SK-N-SH (cell line): ENCODE measurements at regions not wholly inside any gene's neighbourhood (a gene's known extent, or its start where the extent isn't known, plus 50 kb on each side); places are given as distances from the start of the nearest gene placed in this dataset.
"Not testable (repeated sequence)": the region's sequence is repeated elsewhere in the genome, so short reads cannot be mapped to it uniquely, and the experiment has no call there.

Experiments used
- CTCF ChIA-PET: fragments of 300-600, 350-600 bp; formaldehyde crosslinking; extraction: SDS; loops from one replicate; lab custom pipeline; 2021; lab: Yijun Ruan, JAX
- POLR2A ChIA-PET: fragments of 350-600 bp; sonication (Branson Sonifier 250); formaldehyde crosslinking; extraction: SDS; loops from one replicate; lab custom pipeline; 2020; ENCODE audit warnings: antibody characterized with exemption, inconsistent platforms; lab: Yijun Ruan, JAX
- DNase-seq: peaks from one replicate; pipeline ENCODE4 v3.0.0; 2012
- H2AFZ ChIP-seq: fragments of 200-600 bp; sonication (generic); 2 replicates; pipeline ENCODE4 v1.8.1; 2016; ENCODE audit warnings: antibody characterized with exemption, mild to moderate bottlenecking, low read depth
- H3F3A ChIP-seq: fragments of 200-600 bp; sonication (generic); replicated peaks from 2 replicates; pipeline ENCODE3; 2016; ENCODE audit warnings: antibody characterized with exemption, mild to moderate bottlenecking; ENCODE audit not compliant: insufficient read depth
- H3K27ac ChIP-seq, 2 experiments: fragments of 200-500 bp in 1 of 2; fragments of 200-600 bp in 1 of 2; sonication (Bioruptor generic) in 1 of 2; sonication (generic), shearing (Covaris generic) in 1 of 2; 2 replicates each; pipeline versions ENCODE4 v1.5.1 to v1.6.1; 2014 to 2016; ENCODE audit warnings: low read depth in 2 of 2, inconsistent platforms in 1 of 2, low read length in 1 of 2, mild to moderate bottlenecking in 1 of 2, mixed read lengths in 1 of 2
- H3K27me3 ChIP-seq: fragments of 200-600 bp; sonication (generic), shearing (Covaris generic); 2 replicates; pipeline ENCODE4 v1.6.1; 2016; ENCODE audit warnings: mixed run types; ENCODE audit not compliant: insufficient read depth
- H3K36me3 ChIP-seq, 2 experiments: fragments of 200-500 bp in 1 of 2; fragments of 200-600 bp in 1 of 2; sonication (Bioruptor generic) in 1 of 2; sonication (generic) in 1 of 2; replicated peaks in 1 of 2; 2 replicates each; pipeline versions ENCODE3 to v1.5.1; 2014 to 2016; ENCODE audit warnings: low read length in 1 of 2, mild to moderate bottlenecking in 1 of 2; ENCODE audit not compliant: insufficient read depth in 2 of 2, control insufficient read depth in 1 of 2
- H3K4me1 ChIP-seq, 2 experiments: fragments of 200-500 bp in 1 of 2; fragments of 200-600 bp in 1 of 2; sonication (Bioruptor generic) in 1 of 2; sonication (generic), shearing (Covaris generic) in 1 of 2; 2 replicates each; pipeline versions ENCODE4 v1.5.1 to v1.6.1; 2014 to 2016; ENCODE audit warnings: low read depth in 1 of 2, low read length in 1 of 2, mixed run types in 1 of 2; ENCODE audit not compliant: insufficient read depth in 2 of 2, control insufficient read depth in 1 of 2
- H3K4me2 ChIP-seq: fragments of 200-600 bp; sonication (generic), shearing (Covaris generic); 2 replicates; pipeline ENCODE4 v1.6.1; 2017; ENCODE audit warnings: mixed run types
- H3K4me3 ChIP-seq, 2 experiments: fragments of 200-500 bp in 1 of 2; fragments of 200-600 bp in 1 of 2; sonication (Bioruptor generic) in 1 of 2; sonication (generic), shearing (Covaris generic) in 1 of 2; 2 replicates each; pipeline versions ENCODE4 v1.5.1 to v1.8.1; 2014 to 2016; ENCODE audit warnings: low read depth in 2 of 2, inconsistent platforms in 1 of 2, low read length in 1 of 2, mild to moderate bottlenecking in 1 of 2, mixed read lengths in 1 of 2, moderate library complexity in 1 of 2
- H3K79me2 ChIP-seq: fragments of 200-600 bp; sonication (generic); 2 replicates; pipeline ENCODE4 v1.8.1; 2017; ENCODE audit warnings: mild to moderate bottlenecking; ENCODE audit not compliant: insufficient read depth
- H3K9ac ChIP-seq: fragments of 200-600 bp; sonication (generic); 2 replicates; pipeline ENCODE4 v1.6.1; 2017; ENCODE audit warnings: mixed run types
- H3K9me2 ChIP-seq: fragments of 200-600 bp; sonication (generic); 2 replicates; pipeline ENCODE4 v1.6.1; 2017; ENCODE audit warnings: mixed run types
- H3K9me3 ChIP-seq: fragments of 200-600 bp; sonication (generic); 2 replicates; pipeline ENCODE4 v1.6.1; 2017; ENCODE audit warnings: mixed run types, mild to moderate bottlenecking, moderate library complexity
- H4K20me1 ChIP-seq: fragments of 200-600 bp; sonication (generic); 2 replicates; pipeline ENCODE4 v1.6.1; 2017; ENCODE audit warnings: mild to moderate bottlenecking, mixed run types; ENCODE audit not compliant: insufficient read depth
- WGBS: methylation state at CpG from one replicate; pipeline ENCODE4 v1.1.6; 2017; ENCODE audit warnings: low lambda C conversion rate; 5-methylcytosine and 5-hydroxymethylcytosine counted together

DNA sequence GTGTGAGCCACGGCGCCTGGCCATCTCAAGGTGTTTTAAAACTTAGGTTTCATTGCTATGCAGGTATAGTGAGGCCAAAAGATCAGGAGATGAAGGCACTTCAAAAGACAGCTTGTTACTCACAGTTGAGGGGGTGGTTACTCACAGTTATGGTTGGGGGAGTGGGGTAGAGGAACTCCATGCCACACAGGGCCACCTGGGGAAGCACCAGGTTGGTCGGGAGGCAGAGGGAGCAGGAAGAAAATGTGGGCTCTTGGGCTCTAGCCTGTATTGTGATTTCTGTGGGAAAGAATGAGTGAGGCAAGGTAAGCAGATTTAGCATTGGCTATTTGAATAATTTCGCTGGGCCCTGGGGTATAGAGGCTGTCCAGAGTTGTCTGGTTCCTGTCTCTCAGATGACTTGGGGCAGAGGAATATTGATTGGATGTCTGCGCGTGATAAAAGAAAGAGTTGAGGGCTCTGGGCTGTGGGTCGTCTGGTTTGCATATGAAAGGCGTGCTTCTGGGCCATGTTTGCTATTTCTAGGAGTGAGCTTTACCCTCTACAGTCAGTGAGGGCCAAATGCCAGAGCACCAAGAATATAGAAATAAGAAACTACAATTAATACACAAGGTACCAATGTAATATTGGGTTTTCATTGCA, 226.1 kb upstream of the FAM240B start:
- POLR2A ChIA-PET, result not testable (repeated sequence)

DNA sequence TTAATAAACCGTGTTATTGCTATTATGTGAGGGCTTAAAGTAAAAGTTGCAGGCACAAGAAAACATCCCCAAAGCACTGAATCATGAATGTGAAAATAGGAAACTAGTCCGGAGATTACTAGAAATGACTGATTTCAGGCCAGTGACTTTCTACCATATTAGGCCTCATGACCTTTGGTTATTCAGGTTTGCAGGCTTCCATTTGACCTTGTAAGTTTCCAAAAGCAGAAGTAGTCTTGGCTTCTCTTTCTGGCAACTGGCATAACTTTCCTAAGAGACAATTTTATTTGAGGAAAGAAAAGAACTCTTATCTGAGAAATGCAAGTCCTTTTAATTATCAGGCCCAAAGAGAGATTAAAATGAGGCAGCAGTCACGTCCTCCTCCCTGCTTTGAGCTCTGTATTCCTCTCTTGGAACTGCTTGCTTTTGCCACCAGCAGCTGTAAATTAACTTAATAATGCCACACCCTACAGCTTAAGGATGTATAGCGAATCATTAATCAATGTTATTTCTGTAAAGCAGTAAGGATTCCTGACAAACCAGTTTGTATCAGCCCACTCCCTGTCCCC, 225.0 kb upstream of the FAM240B start:
- H3K9ac ChIP-seq, H3K36me3 ChIP-seq, H3K9me2 ChIP-seq, POLR2A ChIA-PET, H3K9me3 ChIP-seq, H3K27ac ChIP-seq, H3K4me1 ChIP-seq, H3K4me2 ChIP-seq, DNase-seq, H3F3A ChIP-seq, H2AFZ ChIP-seq, CTCF ChIA-PET, H4K20me1 ChIP-seq, H3K4me3 ChIP-seq, H3K27me3 ChIP-seq, H3K79me2 ChIP-seq: not testable (repeated sequence)
- no CpG with 5 or more reads among the region's 4 CpGs for WGBS

More for the DNA sequence above, 226.1 kb upstream of the FAM240B start:
- H3K9me2 ChIP-seq, H3K27me3 ChIP-seq, H2AFZ ChIP-seq, H4K20me1 ChIP-seq, H3K27ac ChIP-seq, DNase-seq, H3K79me2 ChIP-seq, H3K4me2 ChIP-seq, H3K4me3 ChIP-seq, H3K9ac ChIP-seq, H3F3A ChIP-seq, H3K4me1 ChIP-seq, CTCF ChIA-PET, H3K9me3 ChIP-seq, H3K36me3 ChIP-seq: not testable (repeated sequence)
- WGBS, result no CpG with 5 or more reads among the region's 8 CpGs

DNA sequence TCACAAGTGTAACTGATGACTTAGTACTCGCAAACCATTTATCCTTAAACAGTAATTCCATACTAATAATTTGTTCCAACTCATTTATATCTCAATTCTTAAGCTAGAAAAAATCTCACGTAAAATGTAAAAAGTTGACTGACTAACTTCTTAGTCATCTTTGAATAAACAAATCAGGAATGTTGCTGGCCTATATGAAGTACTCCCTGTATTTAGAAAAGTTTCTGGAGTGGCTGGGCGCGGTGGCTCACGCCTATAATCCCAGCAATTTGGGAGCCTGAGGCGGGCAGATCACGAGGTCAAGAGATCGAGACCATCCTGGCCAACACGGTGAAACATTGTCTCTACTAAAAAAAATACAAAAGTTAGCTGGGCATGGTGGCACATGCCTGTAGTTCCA, 220.6 kb upstream of the FAM240B start:
- DNase-seq, CTCF ChIA-PET, H3K27ac ChIP-seq, H4K20me1 ChIP-seq, H3K4me2 ChIP-seq, H3K9me3 ChIP-seq, H3K79me2 ChIP-seq, H3K9ac ChIP-seq, H3K4me1 ChIP-seq, H3K36me3 ChIP-seq, H3K27me3 ChIP-seq, H3K9me2 ChIP-seq, H2AFZ ChIP-seq, H3F3A ChIP-seq, H3K4me3 ChIP-seq, POLR2A ChIA-PET: not testable (repeated sequence)
- no CpG with 5 or more reads among the region's 9 CpGs for WGBS

DNA sequence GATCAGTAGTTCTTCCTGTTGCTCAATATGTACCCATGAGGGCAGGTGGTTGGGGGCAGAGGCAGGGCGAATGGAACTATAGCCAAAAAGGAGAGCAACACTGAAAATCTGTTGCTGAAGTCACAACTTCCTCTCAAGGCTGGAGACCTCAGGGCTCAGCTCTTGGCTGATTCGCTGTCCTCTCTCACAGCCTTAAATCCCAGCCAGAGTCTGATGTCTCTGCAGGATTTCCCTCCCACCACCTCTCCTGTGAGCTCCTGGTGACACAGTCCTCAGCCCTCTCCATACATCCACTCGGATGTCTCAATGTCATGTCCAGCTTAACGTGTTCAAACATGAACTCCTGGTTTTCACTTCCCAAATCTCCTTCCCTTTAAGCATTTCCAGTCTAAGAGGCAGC, 218.7 kb upstream of the FAM240B start:
- H3K79me2 ChIP-seq, H3K27ac ChIP-seq, H3K27me3 ChIP-seq, H3K9me2 ChIP-seq, H3K36me3 ChIP-seq, CTCF ChIA-PET, H3K4me1 ChIP-seq, H3K4me3 ChIP-seq, H3K9ac ChIP-seq, H3K9me3 ChIP-seq, H2AFZ ChIP-seq, H4K20me1 ChIP-seq, DNase-seq, H3F3A ChIP-seq, POLR2A ChIA-PET, H3K4me2 ChIP-seq: not testable (repeated sequence)
- WGBS, result 17% methylated on average over 1 of the region's 4 CpGs

DNA sequence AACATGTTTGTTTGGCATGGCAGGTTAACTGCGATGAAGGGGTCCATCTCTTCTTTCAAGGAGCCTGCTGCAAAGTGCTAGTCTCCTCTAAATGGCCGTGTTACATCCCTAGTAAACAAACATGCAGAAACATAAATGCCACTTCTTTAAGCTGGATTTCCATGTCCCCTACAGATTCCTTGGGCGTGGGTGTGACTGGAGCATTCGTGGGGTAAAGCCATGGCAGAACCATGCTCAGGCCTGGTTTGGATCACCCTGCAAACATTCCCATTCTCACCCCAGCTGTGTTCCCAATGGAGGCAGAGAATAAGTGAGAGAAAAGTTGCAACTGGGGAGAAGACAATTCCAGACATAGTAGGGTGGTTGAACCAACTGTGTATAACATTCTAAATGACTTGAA, 208.0 kb upstream of the FAM240B start:
- H3K4me1 ChIP-seq, H3K9me2 ChIP-seq, H3K36me3 ChIP-seq, CTCF ChIA-PET, POLR2A ChIA-PET, H3F3A ChIP-seq, H3K4me2 ChIP-seq, H3K27me3 ChIP-seq, H2AFZ ChIP-seq, H4K20me1 ChIP-seq, H3K9ac ChIP-seq, DNase-seq, H3K27ac ChIP-seq, H3K79me2 ChIP-seq, H3K4me3 ChIP-seq, H3K9me3 ChIP-seq: not testable (repeated sequence)
- 21% methylated on average over 3 of the region's 4 CpGs for WGBS

DNA sequence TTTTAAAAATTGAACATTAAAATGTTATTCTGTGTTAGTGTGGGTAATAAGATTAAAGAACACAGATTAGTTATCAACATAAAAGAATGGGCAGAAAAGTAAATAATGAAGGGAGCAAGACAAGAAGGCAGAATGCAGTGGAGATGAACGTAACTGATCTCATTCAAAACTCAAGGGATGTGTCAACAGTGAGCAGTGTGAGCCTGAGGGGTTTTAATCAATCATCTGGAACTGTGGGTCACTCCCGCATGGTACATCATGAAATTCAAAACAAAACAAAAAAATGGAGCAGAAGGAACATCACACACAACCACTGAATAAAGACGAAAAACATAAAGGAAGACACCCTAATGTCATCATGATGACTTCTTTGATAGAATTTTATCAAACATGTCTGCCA, 206.6 kb upstream of the FAM240B start:
- WGBS, result no CpG with 5 or more reads among the region's 3 CpGs

More for the DNA sequence above, 206.6 kb upstream of the FAM240B start:
- H3K9ac ChIP-seq, DNase-seq, H3K4me2 ChIP-seq, H2AFZ ChIP-seq, H3F3A ChIP-seq, H3K36me3 ChIP-seq, H3K27ac ChIP-seq, H3K4me3 ChIP-seq, H3K9me2 ChIP-seq, H4K20me1 ChIP-seq, POLR2A ChIA-PET, H3K9me3 ChIP-seq, CTCF ChIA-PET, H3K27me3 ChIP-seq, H3K4me1 ChIP-seq, H3K79me2 ChIP-seq: not testable (repeated sequence)
